Mammary epithelial cell (primary cell): ENCODE measurements at regions not wholly inside any gene's neighbourhood (a gene's known extent, or its start where the extent isn't known, plus 50 kb on each side); places are given as distances from the start of the nearest gene placed in this dataset.

ENCODE experiments used
- EZH2 ChIP-seq: IDR thresholded peaks from 2 replicates; pipeline ENCODE4 v1.6.1; 2012; ENCODE audit warnings: low read length, inconsistent platforms, borderline replicate concordance
- TF ChIP-seq, protein P1 (sequence below), 2 donors: IDR thresholded peaks in 1 of 2; conservative IDR thresholded peaks in 1 of 2; 2 replicates each; pipeline ENCODE4 v1.5.1; 2011 to 2012; ENCODE audit warnings: inconsistent platforms in 2 of 2, low read length in 2 of 2, mild to moderate bottlenecking in 2 of 2, control low read depth in 1 of 2, low read depth in 1 of 2; ENCODE audit not compliant: insufficient read depth in 1 of 2; ENCODE audit errors: extremely low read depth in 1 of 2

DNA sequence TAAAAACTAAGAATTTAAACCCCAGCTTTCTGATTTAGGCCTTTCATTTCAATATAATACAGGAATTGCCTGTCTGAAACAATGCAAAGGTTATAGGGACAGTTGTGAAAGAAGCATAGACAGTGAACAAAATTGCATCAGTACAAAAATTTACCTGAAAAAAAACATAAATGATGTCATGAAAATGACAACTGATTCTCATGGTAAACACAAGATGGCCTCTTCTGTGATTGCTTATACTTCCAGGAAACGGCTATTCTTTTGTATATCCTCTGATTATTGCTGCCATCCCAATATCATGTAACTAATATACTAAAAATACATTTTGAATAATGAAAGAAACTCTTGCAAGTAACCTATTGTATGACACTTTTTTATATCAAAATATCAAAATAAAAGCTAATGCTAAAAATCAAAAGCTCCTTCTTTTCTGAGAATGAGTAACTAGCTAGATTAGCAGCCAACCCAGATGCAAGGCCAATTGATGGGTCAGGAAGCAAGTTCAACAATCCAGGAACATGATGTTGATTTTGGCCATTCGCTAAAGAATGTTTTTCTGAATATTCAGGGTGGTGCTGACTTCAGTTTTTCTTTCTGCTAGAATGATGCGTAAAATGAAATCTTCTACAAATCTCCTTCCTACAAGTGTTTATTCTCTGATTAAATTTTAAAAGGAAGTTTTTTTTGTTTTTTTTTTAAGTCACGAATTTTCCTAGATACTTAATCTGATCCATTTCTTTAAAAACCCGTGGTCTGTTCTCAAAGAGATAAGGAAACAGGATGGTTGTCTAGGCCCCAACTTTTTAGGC, 83.6 kb downstream of the ALX1 start:
- TF ChIP-seq, protein P1, sequence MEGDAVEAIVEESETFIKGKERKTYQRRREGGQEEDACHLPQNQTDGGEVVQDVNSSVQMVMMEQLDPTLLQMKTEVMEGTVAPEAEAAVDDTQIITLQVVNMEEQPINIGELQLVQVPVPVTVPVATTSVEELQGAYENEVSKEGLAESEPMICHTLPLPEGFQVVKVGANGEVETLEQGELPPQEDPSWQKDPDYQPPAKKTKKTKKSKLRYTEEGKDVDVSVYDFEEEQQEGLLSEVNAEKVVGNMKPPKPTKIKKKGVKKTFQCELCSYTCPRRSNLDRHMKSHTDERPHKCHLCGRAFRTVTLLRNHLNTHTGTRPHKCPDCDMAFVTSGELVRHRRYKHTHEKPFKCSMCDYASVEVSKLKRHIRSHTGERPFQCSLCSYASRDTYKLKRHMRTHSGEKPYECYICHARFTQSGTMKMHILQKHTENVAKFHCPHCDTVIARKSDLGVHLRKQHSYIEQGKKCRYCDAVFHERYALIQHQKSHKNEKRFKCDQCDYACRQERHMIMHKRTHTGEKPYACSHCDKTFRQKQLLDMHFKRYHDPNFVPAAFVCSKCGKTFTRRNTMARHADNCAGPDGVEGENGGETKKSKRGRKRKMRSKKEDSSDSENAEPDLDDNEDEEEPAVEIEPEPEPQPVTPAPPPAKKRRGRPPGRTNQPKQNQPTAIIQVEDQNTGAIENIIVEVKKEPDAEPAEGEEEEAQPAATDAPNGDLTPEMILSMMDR (conservative IDR thresholded peaks at IDR 0.05 in 1 of 2, IDR thresholded peaks at IDR 0.05 in 1 of 2; ENCODE audit: extremely low read depth in 1 of 2, insufficient read depth in 1 of 2, low read depth in 1 of 2, low read length in 2 of 2), result no peak
- no peak for TF ChIP-seq EZH2
